COLO668 (cell line): ENCODE measurements at regions not wholly inside any gene's neighbourhood (a gene's known extent, or its start where the extent isn't known, plus 50 kb on each side); places are given as distances from the start of the nearest gene placed in this dataset.
"Not testable (repeated sequence)": the region's sequence is repeated elsewhere in the genome, so short reads cannot be mapped to it uniquely, and the experiment has no call there.

Experiments
- DNase-seq: peaks from one replicate; lab custom pipeline; 2025; ENCODE audit not compliant: unreplicated experiment; lab: John Stamatoyannopoulos, UW

DNA sequence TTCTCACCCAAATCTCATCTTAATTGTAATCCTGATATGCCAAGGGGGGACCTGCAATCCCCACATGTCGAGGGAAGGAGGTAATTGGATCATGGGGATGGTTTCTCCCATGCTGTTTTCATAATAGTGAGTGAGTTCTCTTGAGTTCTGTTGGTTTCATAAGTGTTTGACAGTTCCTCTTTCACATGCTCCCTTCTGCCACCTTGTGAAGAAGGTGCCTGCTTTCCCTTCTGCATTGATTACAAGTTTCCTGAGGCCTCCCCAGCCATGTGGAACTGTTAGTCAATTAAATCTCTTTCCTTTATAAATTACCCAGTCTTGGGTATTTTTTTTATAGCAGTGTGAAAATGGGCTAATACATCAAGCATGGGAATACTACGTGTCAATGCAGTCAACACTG, 925.0 kb upstream of the MAN1A1 start:
- no peak for DNase-seq

DNA sequence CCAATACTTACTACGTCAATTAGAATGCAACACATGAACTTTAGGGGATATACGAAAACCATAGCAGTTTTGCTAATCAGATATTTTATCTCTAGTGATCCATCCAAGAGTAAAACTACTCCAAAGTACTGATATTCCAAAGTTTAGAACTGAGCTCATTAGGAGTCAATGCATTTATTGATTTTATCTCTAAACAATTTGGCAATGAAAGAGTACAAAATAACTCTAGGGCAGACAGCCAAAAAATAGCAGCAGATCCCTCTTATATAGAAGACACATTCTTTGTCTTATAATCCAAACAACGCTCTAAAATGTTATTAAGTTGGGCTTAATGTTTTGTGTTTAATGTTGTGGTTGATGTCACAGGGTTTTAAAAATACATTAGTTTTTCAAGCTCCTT, 923.9 kb upstream of the MAN1A1 start:
- DNase-seq = no peak

DNA sequence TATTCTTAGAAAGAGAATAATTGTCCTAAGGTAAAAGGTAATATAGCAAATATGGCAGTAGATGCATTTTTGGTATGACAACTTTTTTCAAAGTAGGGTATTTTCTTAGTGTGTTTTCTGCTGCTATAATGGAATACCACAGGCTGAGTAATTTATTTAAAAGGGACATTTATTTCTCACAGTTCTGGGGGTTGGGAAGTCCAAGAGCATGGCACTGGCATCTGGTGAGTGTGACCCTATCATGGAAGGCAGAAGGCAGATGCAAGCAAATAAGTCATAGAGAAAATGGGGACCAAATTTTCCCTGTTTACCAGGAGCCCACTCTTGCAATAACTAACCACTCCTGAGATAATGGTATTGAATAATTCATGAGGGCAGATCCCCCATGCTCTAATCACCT, 922.5 kb upstream of the MAN1A1 start:
- no peak for DNase-seq

DNA sequence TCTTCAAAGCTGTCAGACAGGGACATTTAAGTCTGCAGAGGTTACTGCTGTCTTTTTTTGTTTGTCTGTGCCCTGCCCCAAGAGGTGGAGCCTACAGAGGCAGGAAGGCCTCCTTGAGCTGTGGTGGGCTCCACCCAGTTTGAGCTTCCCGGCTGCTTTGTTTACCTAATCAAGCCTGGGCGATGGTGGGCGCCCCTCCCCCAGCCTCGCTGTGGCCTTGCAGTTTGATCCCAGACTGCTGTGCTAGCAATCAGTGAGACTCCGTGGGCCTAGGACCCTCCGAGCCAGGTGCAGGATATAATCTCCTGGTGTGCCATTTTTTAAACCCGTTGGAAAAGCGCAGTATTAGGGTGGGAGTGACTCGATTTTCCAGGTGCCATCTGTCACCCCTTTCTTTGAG, 918.7 kb upstream of the MAN1A1 start:
- not testable (repeated sequence) for DNase-seq

DNA sequence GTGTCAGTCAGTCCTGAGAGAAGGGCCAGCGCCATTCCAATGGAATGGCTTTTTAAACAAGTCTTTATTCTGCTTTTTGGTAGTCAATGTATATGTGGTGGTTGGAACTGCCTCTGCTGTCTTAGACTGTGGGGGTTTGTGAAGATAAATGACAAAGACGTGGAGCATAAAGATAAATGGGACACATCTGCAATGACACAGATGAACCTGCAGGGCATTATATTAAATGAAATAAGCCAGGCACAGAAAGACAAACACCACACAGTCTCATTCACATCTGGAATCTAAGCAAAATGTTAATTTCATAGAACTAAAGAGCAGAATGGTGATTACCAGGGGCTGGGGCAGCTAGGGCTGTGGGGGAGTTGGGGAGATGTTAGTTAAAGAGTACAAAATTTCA, 912.8 kb upstream of the MAN1A1 start:
- DNase-seq = no peak

DNA sequence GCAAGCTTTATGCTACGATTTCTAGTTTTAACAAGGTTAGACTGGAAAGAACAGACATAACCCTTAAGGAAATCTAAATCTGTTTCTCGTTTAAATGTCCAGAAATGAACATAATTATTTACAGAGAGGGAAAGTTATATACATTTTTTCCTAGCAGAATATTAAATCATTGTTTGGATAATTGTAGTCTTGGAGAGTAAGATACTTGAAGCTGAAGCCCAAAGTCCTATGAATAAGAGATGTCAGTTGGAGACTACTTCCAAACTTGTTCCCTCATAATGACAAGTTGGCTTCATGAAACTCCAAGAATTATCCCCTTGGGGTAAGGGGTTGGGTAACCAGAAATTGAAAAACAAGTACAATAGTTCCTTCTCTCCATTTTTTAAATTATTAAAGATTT, 911.1 kb upstream of the MAN1A1 start:
- DNase-seq = no peak

DNA sequence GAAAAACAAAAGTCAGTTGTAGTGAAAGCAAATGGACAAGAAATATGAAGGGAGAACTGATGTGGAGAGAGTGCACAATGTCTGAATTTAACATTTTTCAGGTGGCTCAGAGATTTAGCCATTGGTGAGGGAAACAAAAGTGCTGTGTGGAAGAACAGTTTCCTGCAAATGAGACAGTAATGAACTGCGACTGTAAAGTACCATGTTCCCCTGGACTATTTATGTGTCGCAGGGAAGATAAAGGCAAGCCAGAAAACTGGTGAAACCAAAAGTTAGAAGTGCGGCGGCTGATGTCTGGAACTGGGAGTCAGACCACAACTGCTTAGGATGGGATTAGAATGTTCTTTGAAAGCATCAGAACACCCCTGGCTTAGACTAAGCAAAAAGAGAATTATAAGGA, 905.1 kb upstream of the MAN1A1 start:
- DNase-seq = no peak

DNA sequence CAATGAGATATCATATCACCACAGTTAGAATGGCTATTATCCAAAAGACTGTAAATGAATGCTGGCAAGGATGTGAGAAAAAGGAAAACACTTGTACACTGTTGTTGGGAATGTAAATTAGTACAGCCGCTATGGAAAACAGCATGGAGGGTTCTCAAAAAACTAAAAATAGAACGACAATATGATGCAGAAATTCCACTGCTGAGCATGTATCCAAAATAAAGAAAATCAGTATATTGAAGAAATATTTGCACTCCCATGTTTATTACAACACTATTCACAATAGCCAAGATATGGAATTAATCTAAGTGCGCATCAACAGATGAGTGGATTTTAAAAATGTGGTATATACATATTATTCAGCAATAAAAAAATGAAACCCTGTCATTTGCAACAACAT, 898.9 kb upstream of the MAN1A1 start:
- no peak for DNase-seq

DNA sequence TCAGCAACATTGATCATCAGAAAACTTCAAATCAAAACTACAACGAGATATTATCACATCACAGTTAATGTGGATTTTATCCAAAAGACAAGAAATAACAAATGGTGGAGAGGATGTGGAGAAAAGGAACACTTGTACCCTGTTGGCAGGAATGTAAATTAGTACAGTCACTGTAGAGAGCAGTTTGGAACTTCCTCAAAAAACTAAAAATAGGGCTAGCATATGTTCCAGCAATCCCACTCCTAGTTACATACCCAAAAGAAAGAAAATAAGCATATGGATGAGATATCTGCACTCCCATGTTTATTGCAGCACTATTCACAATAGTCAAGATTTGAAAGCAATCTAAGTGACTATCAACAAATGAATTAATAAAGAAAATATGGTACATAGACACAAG, 887.7 kb upstream of the MAN1A1 start:
- DNase-seq = no peak

DNA sequence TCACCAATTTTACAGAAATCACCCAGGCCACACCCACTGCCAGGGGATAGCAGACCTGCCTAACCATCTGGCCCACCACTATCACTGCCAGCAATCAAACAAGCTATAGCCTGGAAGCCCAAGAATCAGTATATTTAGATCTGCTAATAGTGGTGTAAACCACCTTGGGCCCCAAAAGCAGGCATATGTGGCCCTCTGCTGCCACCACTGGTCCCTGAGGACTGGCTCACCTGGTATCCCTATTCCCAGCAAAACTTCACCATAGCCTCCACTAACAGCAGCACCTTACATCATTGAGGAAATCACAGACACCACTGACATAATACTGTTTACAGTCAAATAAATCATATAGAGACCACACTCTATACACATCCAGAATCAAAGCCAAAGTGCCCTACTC, 880.4 kb upstream of the MAN1A1 start:
- no peak for DNase-seq

DNA sequence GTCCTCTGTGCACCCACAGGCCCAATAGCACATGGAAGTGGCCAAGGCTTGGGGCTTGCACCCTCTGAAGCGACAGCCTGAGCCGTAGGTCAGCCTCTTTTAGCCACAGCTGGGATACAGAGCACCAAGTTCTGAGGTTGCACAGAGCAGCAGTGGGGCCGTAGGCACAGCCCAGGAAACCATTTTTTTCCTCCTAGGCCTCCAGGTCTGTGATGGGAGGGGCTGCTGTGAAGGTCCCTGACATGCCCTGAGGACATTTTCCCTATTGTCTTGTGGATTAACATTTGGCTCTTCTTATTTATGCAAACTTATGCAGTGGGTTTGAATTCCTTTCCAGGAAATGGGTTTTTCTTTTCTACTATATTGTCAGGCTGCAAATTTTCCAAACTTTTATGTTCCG, 878.7 kb upstream of the MAN1A1 start:
- DNase-seq = no peak

DNA sequence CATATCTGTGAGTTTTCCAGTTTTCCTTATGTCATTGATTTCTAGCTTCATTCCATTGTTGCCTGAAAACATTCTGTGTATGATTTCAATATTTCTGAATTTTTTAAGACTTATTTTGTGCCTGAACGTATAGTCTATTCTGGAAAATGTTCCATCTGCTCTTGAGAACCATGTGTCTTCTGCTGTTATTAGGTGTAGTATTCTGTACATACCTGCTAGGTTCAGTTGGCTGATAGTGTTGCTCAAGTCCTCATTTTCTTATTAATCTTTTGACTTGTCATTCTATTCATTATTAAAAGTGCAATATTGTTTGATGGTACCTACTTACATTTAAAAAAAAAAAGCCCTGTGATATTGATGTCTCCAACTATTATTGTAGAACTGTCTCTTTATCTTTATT, 869.8 kb upstream of the MAN1A1 start:
- DNase-seq = no peak

DNA sequence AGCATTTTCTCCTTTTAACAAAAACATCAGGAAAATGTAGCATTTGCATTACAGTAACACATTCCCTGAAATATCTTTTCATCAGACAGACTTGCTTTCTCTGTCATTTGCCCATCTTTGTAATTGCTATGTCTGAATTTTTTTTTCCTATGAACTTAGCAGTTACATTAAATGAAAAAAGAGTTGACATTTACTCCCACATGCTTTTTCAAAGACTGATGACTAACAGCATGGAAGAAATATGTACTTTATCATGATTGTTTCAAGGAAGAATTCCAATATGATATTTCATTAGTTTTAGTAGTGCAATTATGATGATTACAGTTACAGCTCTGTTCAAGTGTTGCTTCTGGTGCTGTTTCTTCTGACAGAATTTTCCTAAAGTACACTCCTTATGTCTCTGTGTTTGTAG, 864.5 kb upstream of the MAN1A1 start:
- DNase-seq = no peak

DNA sequence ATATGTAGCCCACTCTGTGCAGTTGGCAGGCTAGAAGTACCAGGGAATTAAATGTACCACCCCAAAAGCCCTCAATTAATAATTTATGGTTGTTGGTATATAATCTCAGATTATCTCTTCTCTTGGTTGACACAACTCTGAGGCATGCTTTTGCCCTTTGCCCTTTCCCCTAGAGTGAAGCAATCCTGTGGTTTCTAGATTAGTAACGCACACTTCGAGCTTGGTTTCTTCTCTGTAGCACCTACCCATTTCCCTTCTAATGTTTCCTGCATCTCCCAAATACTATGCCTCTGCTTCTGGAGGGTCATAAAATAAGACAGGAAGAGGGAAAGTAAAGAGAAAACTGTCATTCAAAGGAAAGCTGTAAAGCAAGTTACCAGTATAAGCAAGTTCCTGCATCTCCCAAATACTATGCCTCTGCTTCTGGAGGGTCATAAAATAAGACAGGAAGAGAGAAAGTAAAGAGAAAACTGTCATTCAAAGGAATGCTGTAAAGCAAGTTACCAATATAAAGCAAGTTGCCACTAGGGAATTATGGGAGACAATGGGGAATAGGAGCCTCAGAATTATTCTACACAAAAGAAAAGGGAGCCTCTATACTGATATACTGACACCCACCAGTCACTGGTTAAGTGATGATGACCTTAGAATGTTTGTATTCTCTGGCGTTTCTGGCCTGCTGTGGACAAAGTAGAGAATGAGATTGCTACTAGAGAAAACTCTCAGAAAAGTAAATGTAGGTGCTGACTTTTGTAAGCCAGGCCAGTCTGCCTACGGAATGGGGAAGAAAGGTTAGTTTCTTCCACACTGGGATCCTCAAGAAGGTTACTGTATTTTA, 862.6 kb upstream of the MAN1A1 start:
- DNase-seq = no peak

DNA sequence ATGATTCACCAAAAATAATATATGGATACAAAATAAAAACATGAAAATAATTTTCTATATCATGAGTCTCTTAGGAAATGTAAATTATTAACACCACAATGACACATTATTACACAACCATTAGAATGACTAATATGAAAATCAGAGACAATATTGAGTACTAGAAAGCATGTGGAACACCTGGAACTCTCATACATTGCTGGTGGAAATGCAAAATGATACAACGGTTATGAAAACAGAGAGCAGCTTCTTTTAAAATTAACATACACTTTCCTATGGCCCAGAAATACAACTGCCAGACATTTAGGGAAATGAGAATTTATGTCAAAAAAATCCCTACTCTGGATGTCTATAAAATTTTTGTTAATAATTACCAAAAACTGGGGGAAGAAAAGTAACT, 853.3 kb upstream of the MAN1A1 start:
- no peak for DNase-seq

DNA sequence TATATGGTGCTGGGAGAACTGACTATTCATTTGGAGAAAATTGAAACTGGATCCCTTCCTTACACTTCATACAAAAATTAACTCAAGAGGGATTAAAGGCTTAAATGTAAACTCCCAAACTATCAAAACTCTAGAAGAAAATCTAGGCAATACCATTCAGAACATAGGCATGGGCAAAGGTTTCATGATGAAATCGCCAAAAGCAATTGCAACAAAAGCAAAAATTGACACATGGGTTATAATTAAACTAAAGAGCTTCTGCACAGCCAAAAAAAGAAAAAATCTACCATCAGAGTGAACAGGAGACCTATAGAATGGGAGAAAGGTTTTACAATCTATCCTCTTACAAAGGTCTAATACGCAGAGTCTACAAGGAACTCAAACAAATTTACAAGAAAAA, 851.3 kb upstream of the MAN1A1 start:
- no peak for DNase-seq

DNA sequence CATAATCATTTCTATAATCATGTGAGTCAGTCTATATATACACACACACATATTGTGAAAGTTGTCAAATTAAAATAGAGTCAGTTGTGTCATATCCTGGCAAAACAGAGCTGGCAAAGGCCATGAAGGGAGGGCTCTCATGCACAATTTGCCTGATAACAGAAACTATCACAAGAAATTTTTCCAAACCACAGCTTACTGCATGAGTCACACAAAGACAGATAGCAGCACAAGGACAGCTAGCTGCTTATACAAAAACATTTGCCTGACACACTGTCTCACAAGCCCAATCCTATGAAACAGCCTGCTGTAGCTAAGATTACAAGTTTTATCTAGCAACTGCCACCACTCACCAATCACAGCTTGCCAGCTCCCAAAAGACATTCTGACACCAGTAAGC, 848.5 kb upstream of the MAN1A1 start:
- DNase-seq = no peak

DNA sequence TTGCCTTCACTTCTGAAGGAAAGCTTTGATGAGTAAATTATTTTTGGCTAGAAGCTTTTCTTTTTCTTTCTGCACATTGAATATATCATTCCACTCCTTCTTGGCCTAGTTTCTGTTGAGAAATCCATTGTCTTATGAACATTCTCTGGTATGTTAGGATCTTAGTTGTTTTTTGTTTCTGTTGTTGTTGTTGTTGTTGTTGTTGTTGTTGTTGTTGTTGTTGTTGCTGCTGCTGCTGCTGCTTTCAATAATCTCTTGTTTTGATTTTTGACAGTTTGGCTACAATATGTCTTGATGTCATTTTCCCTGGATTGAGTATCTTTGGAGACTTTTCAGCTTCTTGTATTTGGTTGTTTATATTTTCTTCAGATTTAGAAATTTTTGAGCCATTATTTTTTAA, 836.5 kb upstream of the MAN1A1 start:
- no peak for DNase-seq

DNA sequence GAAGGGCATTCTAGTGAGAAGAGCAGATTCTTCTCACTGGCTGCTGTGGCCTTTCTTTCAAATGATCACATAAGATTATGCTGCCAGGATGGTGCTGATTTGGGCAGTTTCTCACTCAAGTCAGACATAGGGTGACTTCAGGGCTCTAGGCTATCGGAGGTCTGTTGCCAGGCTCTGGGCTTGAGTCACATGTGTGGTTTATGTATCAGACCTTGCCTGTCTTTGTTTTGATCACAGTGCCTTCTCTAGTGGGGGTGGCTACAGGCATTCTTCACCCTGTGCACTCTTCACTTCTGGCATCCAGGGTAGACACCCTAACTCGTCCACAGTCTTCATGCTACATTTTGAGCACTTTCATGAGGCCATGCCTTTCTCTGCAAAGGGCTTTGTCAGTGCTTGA, 823.7 kb upstream of the MAN1A1 start:
- DNase-seq = no peak

DNA sequence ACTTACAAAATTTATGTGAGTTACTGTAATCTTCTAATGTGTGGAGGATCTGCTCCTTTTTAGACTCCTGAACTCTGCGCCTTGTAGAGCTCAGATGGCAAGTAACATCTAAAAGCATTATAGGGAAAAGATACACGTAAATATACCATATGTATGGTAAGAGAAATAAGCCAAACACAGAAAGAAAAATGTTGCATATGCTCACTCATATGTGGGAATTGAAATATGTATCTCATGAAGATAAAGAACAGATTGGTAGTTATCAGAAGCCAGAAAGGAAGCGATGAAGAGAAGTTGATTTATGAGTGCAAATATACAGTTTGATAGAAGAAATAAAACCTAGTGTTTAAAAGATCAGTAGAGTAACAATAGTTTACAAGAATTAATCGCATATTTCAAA, 815.0 kb upstream of the MAN1A1 start:
- no peak for DNase-seq

DNA sequence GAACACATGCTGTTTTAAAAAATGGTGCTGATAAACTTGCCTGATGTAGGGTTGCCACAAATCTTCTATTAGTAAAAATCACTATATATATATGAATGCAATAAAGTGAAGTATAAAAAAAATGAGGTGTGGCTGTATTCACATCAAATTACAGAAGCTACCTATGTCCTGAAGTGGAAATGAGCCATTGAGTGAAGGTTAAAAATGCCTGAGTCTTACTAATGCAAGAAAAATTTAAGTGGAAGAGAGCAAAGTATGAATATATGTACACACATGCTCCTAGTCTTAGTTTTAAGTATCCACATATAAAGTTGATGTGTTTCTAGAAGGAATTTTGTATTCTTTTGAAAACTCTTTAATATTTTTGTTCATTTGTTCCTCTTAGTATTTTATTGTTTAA, 808.3 kb upstream of the MAN1A1 start:
- DNase-seq = no peak

DNA sequence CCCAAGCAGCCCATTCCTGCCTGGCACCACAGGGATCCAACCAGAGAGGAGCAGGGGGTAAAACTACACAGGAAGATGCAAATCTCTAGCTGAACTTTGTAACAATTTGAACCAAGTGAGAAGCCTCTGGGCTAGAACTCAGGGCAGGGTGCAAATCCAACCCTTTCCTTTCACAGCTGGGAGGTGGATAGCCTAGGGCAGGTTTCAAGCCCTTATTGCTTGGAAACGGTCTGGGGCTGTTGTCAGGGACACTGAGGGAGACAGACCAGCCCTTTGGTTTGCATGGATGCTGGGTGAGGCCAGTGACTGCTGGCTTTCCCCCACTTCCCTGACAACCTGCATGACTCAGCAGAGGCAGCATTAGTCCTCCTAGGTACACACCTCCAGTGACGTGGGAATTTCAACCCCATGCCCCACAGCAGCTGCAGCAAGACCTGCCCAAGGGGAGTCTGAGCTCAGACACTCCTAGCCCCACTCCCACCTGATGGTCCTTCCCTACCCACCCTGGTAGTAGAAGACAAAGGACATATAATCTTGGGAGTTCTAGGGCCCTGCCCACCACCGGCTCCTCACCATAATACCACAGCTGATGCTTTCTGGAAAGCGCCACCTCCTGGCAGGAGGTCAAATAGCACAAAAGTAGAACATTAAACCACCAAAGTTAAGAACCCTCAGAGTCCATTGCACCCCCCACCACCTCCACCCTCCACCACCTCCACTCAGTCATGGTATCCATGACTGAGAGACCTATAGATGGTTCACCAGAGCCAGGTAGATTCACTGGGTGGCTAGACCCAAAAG, 797.7 kb upstream of the MAN1A1 start:
- no peak for DNase-seq

DNA sequence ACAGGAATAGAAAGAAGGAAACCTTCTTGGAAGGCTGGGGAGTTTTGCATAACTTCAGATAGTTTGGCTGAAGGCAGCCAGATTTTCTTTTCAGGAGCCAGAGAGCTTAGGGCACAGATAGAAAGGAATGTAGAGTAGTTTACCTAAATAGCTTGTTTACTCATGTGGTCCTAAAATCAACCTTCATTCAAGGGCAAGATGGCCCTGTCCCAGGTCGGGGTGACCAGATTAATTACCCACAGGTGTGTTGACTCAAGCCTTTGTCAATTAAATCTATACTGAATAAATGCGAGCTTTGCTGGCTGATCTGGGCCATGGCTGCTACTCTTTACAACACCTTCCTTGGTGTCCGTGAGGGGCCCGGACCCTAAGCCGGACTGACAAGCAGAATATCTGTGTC, 792.0 kb upstream of the MAN1A1 start:
- DNase-seq = no peak
